ENCODE measurements at regions not wholly inside any gene's neighbourhood (a gene's known extent, or its start where the extent isn't known, plus 50 kb on each side); places are given as distances from the start of the nearest gene placed in this dataset.

GRCh38 chr18:46322941-46323340, 218.8 kb downstream of the HAUS1 start:
- no peak for TF ChIP-seq TEAD2 (tag; IDR thresholded peaks at IDR 0.05)
- no peak for TF ChIP-seq ZFP91 (CRISPR knock-in tag; IDR thresholded peaks at IDR 0.05)
- TF ChIP-seq HEY1 (CRISPR knock-in tag; IDR thresholded peaks at IDR 0.05; ENCODE audit: borderline replicate concordance) = no peak
- no peak for TF ChIP-seq HNRNPLL (IDR thresholded peaks at IDR 0.05; ENCODE audit: low read depth, low read length, poor library complexity, severe bottlenecking)
- TF ChIP-seq EZH2 (IDR thresholded peaks at IDR 0.05; ENCODE audit: borderline replicate concordance, low read depth, low read length) = no peak
- TF ChIP-seq KDM1A (IDR thresholded peaks at IDR 0.05) = no peak
- no peak for TF ChIP-seq U2AF1 (optimal IDR thresholded peaks at IDR 0.05; ENCODE audit: low read depth, low read length)
